Hepatocyte (in vitro differentiated cells): ENCODE measurements at regions not wholly inside any gene's neighbourhood (a gene's known extent, or its start where the extent isn't known, plus 50 kb on each side); places are given as distances from the start of the nearest gene placed in this dataset.

Experiments used
- DNase-seq: peaks from one replicate; pipeline ENCODE4 v3.0.0-alpha.2; 2016; ENCODE audit warnings: low spot score
- H2AFZ ChIP-seq: fragments of 200-600 bp; sonication (generic); 2 replicates; pipeline ENCODE4 v1.6.0; 2016; ENCODE audit warnings: antibody characterized with exemption, mild to moderate bottlenecking
- H3K27ac ChIP-seq: fragments of 200-600 bp; sonication (generic); 2 replicates; pipeline ENCODE4 v1.5.1; 2016; ENCODE audit warnings: mild to moderate bottlenecking
- H3K27me3 ChIP-seq: fragments of 200-600 bp; sonication (generic); 2 replicates; pipeline ENCODE4 v1.6.1; 2016
- H3K36me3 ChIP-seq: fragments of 200-600 bp; sonication (generic); replicated peaks from 2 replicates; pipeline ENCODE4 v1.5.1; 2016; ENCODE audit warnings: low read depth; ENCODE audit not compliant: insufficient read depth
- H3K4me1 ChIP-seq: fragments of 200-600 bp; sonication (generic); 2 replicates; pipeline ENCODE4 v1.5.1; 2016; ENCODE audit warnings: mild to moderate bottlenecking, moderate library complexity; ENCODE audit not compliant: insufficient read depth
- H3K4me2 ChIP-seq: fragments of 200-600 bp; sonication (generic); 2 replicates; pipeline ENCODE4 v1.6.0; 2016
- H3K4me3 ChIP-seq: fragments of 200-600 bp; sonication (generic); 2 replicates; pipeline ENCODE4 v1.5.1; 2016; ENCODE audit warnings: mild to moderate bottlenecking
- H3K79me2 ChIP-seq: fragments of 200-600 bp; sonication (generic); 2 replicates; pipeline ENCODE4 v1.6.0; 2017; ENCODE audit warnings: mild to moderate bottlenecking
- H3K9me2 ChIP-seq: fragments of 200-600 bp; sonication (generic); replicated peaks from 2 replicates; pipeline ENCODE4 v1.6.0; 2017; ENCODE audit warnings: mild to moderate bottlenecking; ENCODE audit not compliant: insufficient read depth
- H3K9me3 ChIP-seq: fragments of 200-600 bp; sonication (generic); 2 replicates; pipeline ENCODE4 v1.5.1; 2016; ENCODE audit warnings: low read depth, mild to moderate bottlenecking
- H4K20me1 ChIP-seq: fragments of 200-600 bp; sonication (generic); 2 replicates; pipeline ENCODE4 v1.6.0; 2016; ENCODE audit warnings: mild to moderate bottlenecking; ENCODE audit not compliant: insufficient read depth, poor library complexity, severe bottlenecking
- EZH2 ChIP-seq: fragments of 200-600 bp; sonication (generic); IDR thresholded peaks from 2 replicates; pipeline ENCODE4 v1.6.1; 2016; ENCODE audit warnings: antibody characterized with exemption, mild to moderate bottlenecking, borderline replicate concordance
- EZH2phosphoT487 ChIP-seq: fragments of 200-600 bp; sonication (generic); IDR thresholded peaks from one replicate; pipeline ENCODE4 v1.6.1; 2018; ENCODE audit warnings: antibody characterized with exemption, mild to moderate bottlenecking, low read depth, moderate library complexity; ENCODE audit not compliant: unreplicated experiment, severe bottlenecking
- WGBS: methylation state at CpG from one replicate; pipeline ENCODE4 v1.1.6; 2016; ENCODE audit warnings: low lambda C conversion rate; ENCODE audit errors: missing lambda C conversion rate; 5-methylcytosine and 5-hydroxymethylcytosine counted together
- TF ChIP-seq, protein P1 (sequence below): fragments of 200-600 bp; sonication (generic); IDR thresholded peaks from 2 replicates; pipeline ENCODE4 v1.5.1; 2016; ENCODE audit warnings: antibody characterized with exemption, mild to moderate bottlenecking; ENCODE audit not compliant: poor library complexity

DNA sequence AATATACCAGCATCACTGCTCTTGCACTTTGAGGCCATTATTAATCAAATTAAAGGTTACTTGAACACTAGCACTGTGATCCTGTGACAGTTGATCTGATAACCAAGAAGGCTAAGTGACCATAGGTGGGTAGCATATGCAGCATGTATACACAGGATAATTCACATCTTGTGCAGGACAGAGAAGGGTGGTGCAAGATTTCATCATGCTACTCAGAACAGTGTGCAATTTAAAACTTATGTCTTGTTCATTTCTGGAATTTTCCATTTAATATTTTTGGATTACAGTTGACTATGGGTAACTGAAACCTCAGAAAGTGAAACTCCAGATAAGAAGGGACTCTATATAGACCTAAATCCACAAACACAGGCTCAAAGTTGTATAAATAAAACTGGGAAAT lies 78.2 kb upstream of the PDE5A start:
- no peaks in the 10 kb centered on the region for H4K20me1 ChIP-seq
- no peaks in the 10 kb centered on the region for H3K36me3 ChIP-seq
- H3K9me2 ChIP-seq: no peaks in the 10 kb centered on the region
- peak overlapping the region; percentile 4 for H3K27ac ChIP-seq
- no peaks in the 10 kb centered on the region for H3K79me2 ChIP-seq
- DNase-seq: no peak
- H3K4me1 ChIP-seq: peaks cover 12% of the 10 kb centered on the region
- H2AFZ ChIP-seq: no peak overlapping the region
- no peak overlapping the region for H3K4me3 ChIP-seq
- no peaks in the 10 kb centered on the region for H3K9me3 ChIP-seq
- H3K27me3 ChIP-seq: no peaks in the 10 kb centered on the region
- TF ChIP-seq EZH2 (no peak), EZH2phosphoT487 (no peak)
- TF ChIP-seq, protein P1, sequence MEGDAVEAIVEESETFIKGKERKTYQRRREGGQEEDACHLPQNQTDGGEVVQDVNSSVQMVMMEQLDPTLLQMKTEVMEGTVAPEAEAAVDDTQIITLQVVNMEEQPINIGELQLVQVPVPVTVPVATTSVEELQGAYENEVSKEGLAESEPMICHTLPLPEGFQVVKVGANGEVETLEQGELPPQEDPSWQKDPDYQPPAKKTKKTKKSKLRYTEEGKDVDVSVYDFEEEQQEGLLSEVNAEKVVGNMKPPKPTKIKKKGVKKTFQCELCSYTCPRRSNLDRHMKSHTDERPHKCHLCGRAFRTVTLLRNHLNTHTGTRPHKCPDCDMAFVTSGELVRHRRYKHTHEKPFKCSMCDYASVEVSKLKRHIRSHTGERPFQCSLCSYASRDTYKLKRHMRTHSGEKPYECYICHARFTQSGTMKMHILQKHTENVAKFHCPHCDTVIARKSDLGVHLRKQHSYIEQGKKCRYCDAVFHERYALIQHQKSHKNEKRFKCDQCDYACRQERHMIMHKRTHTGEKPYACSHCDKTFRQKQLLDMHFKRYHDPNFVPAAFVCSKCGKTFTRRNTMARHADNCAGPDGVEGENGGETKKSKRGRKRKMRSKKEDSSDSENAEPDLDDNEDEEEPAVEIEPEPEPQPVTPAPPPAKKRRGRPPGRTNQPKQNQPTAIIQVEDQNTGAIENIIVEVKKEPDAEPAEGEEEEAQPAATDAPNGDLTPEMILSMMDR: no peak
- H3K4me2 ChIP-seq: no peak overlapping the region

GRCh38 chr4:119697887-119698393 lies 69.3 kb upstream of the PDE5A start:
- Histone ChIP-seq H3K79me2 (no peaks in the 10 kb centered on the region), H4K20me1 (no peaks in the 10 kb centered on the region), H3K36me3 (no peaks in the 10 kb centered on the region), H3K27me3 (no peaks in the 10 kb centered on the region), H3K4me2 (no peak overlapping the region), H3K27ac (no peak overlapping the region), H3K9me2 (no peaks in the 10 kb centered on the region), H3K4me1 (no peaks in the 10 kb centered on the region), H2AFZ (no peak overlapping the region), H3K9me3 (no peaks in the 10 kb centered on the region), H3K4me3 (no peak overlapping the region)
- DNase-seq: no peak
- WGBS: 71% methylated on average over 4 of the region's 4 CpGs
- TF ChIP-seq EZH2phosphoT487: no peak
- TF ChIP-seq, protein P1: no peak

GRCh38 chr4:119696963-119697362 lies 68.4 kb upstream of the PDE5A start:
- Histone ChIP-seq H3K27ac (no peak overlapping the region), H3K9me3 (no peaks in the 10 kb centered on the region), H3K27me3 (no peaks in the 10 kb centered on the region), H4K20me1 (no peaks in the 10 kb centered on the region), H3K79me2 (no peaks in the 10 kb centered on the region), H3K4me2 (no peak overlapping the region), H3K4me3 (no peak overlapping the region), H3K36me3 (no peaks in the 10 kb centered on the region), H3K9me2 (no peaks in the 10 kb centered on the region), H3K4me1 (no peaks in the 10 kb centered on the region), H2AFZ (no peak overlapping the region)
- TF ChIP-seq, protein P1: no peak
- TF ChIP-seq EZH2phosphoT487 (no peak), EZH2 (no peak)
- DNase-seq: no peak

GRCh38 chr4:119695216-119695615 lies 66.6 kb upstream of the PDE5A start:
- H3K79me2 ChIP-seq: no peaks in the 10 kb centered on the region
- H3K4me2 ChIP-seq: no peak overlapping the region
- TF ChIP-seq, protein P1: no peak
- TF ChIP-seq EZH2: no peak
- no peak for TF ChIP-seq EZH2phosphoT487
- H3K36me3 ChIP-seq: no peaks in the 10 kb centered on the region
- no peaks in the 10 kb centered on the region for H4K20me1 ChIP-seq
- H2AFZ ChIP-seq: no peak overlapping the region
- H3K27me3 ChIP-seq: no peaks in the 10 kb centered on the region
- H3K9me2 ChIP-seq: no peaks in the 10 kb centered on the region
- H3K9me3 ChIP-seq: no peaks in the 10 kb centered on the region
- H3K4me3 ChIP-seq: no peak overlapping the region
- WGBS: 79% methylated on average over 2 of the region's 2 CpGs
- H3K4me1 ChIP-seq: no peaks in the 10 kb centered on the region
- H3K27ac ChIP-seq: no peak overlapping the region
- DNase-seq: no peak
